ENCODE measurements at regions not wholly inside any gene's neighbourhood (a gene's known extent, or its start where the extent isn't known, plus 50 kb on each side); places are given as distances from the start of the nearest gene placed in this dataset.

DNA sequence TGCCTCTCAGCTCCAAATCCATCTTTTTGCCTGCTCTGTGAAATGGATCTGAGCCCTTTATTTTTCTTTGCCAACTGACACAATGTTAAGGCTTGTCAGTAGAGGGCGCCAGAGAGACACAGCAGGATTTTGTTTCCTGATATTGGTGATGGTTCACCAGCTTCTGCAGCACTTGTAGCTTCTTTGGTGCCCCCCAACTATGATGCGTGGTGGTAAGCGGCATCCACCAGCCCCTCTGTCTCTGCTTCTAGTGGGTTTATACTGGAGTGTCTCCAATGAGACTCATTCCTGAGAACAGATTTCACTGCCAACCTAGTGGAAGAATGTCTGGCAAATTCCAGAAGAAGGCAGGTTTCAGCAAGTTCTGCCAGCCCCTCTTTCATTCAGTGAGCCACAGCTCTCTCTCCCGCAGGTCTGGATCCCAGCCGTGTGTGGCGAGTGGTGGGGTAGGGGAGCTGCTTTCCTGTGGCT lies 471.9 kb upstream of the FRG2C start:
- TF ChIP-seq CTCF (IDR thresholded peaks at IDR 0.05): peak; percentile 54 to 76 (median 70)
- no peak for TF ChIP-seq POLR2A (IDR thresholded peaks at IDR 0.05)
